Stomach (tissue), 8 donors: ENCODE measurements at regions not wholly inside any gene's neighbourhood (a gene's known extent, or its start where the extent isn't known, plus 50 kb on each side); places are given as distances from the start of the nearest gene placed in this dataset.

Experiments
- DNase-seq, 2 donors: peaks; one replicate each; pipeline versions ENCODE4 v3.0.0 to v3.0.0-alpha.2; 2013 to 2019
- H3K27ac ChIP-seq, 5 donors: fragments of 200-600 bp in 4 of 5; sonication (generic) in 4 of 5; one replicate each; pipeline ENCODE4 v1.5.1; 2013 to 2019; ENCODE audit warnings: mild to moderate bottlenecking in 1 of 5, moderate library complexity in 1 of 5
- H3K27me3 ChIP-seq, 3 donors: fragments of 200-600 bp; sonication (generic); one replicate each; pipeline ENCODE4 v1.5.1; 2017 to 2019; ENCODE audit warnings: mixed run types in 1 of 3
- H3K36me3 ChIP-seq, 4 donors: fragments of 200-600 bp; sonication (generic); 1 replicate in 3 of 4; 2 replicates in 1 of 4; pipeline ENCODE4 v1.5.1; 2016 to 2019
- H3K4me1 ChIP-seq, 4 donors: fragments of 200-600 bp; sonication (generic); one replicate each; pipeline ENCODE4 v1.5.1; 2016 to 2019
- H3K4me3 ChIP-seq, 4 donors: fragments of 200-600 bp; sonication (generic) in 3 of 4; one replicate each; pipeline ENCODE4 v1.5.1; 2016 to 2019; ENCODE audit warnings: mild to moderate bottlenecking in 1 of 4
- H3K9me3 ChIP-seq, 4 donors: fragments of 200-600 bp; sonication (generic); one replicate each; pipeline ENCODE4 v1.5.1; 2016 to 2019
- CTCF ChIP-seq, 7 experiments: fragments of 450-650 bp in 4 of 7; fragments of 200-600 bp in 3 of 7; sonication (generic) in 3 of 7; IDR thresholded peaks; one replicate each; pipeline ENCODE4 v1.5.1; 2016 to 2019; ENCODE audit warnings: antibody characterized with exemption in 7 of 7, control low read depth in 2 of 7, mild to moderate bottlenecking in 1 of 7
- EP300 ChIP-seq: sonication (generic); formaldehyde crosslinking; IDR thresholded peaks from one replicate; pipeline ENCODE4 v1.6.1; 2017; ENCODE audit warnings: antibody characterized with exemption
- POLR2A ChIP-seq, 4 donors: fragments of 450-650 bp; IDR thresholded peaks; one replicate each; pipeline ENCODE4 v1.6.1; 2016; ENCODE audit warnings: antibody characterized with exemption in 4 of 4, control low read depth in 2 of 4, mild to moderate bottlenecking in 1 of 4, moderate library complexity in 1 of 4
- POLR2AphosphoS5 ChIP-seq, 3 donors: sonication (generic); formaldehyde crosslinking; IDR thresholded peaks; one replicate each; pipeline ENCODE4 v1.6.1; 2016; ENCODE audit warnings: antibody characterized with exemption in 3 of 3
- WGBS, 5 donors: extraction: QIAGEN DNeasy Blood & Tissue Kit in 3 of 5; methylation state at CpG; one replicate each; pipeline versions ENCODE4 v1.1.5 to v1.1.7; 2013 to 2018; 5-methylcytosine and 5-hydroxymethylcytosine counted together
- intact Hi-C: fragments of 100-400 bp; cut with DNase I; formaldehyde crosslinking; loops from one replicate; pipeline ENCODE4 v1.15.1; 2023; ENCODE audit warnings: low total_unique reads
- donor health status: healthy with polysubstance abuse.
- donor health status: Bipolar disorder and iron deficiency.
- donor health status: healthy.

GRCh38 chr10:8531116-8531515 lies 476.6 kb downstream of the GATA3 start:
- 86 to 91% (median 88%) methylated on average over 8 of the region's 8 CpGs for WGBS, 5 donors
- no peaks in the 10 kb centered on the region for H3K4me1 ChIP-seq
- H3K27ac ChIP-seq, result no peak overlapping the region
- H3K9me3 ChIP-seq, result peaks cover 0 to 7% (median 3%) of the 10 kb centered on the region in 4 donors
- intact Hi-C loops, result no loop called here
- no peak overlapping the region for H3K4me3 ChIP-seq
- DNase-seq, result no peak
- TF ChIP-seq POLR2A (IDR thresholded peaks at IDR 0.05) (no peak), CTCF (IDR thresholded peaks at IDR 0.05) (no peak), POLR2AphosphoS5 (IDR thresholded peaks at IDR 0.05) (no peak), EP300 (no peak)
- no peaks in the 10 kb centered on the region for H3K27me3 ChIP-seq
- H3K36me3 ChIP-seq, result no peaks in the 10 kb centered on the region

GRCh38 chr10:8532647-8533046 lies 478.2 kb downstream of the GATA3 start:
- no peak for TF ChIP-seq POLR2AphosphoS5 (IDR thresholded peaks at IDR 0.05)
- no peak for TF ChIP-seq CTCF (IDR thresholded peaks at IDR 0.05)
- no peak for TF ChIP-seq EP300
- no peak for TF ChIP-seq POLR2A (IDR thresholded peaks at IDR 0.05)
- no peaks in the 10 kb centered on the region for H3K4me1 ChIP-seq
- no peak overlapping the region for H3K27ac ChIP-seq
- H3K4me3 ChIP-seq, result no peak overlapping the region
- intact Hi-C loops, result no loop called here
- H3K27me3 ChIP-seq, result no peaks in the 10 kb centered on the region
- H3K9me3 ChIP-seq, result peaks cover 0 to 4% (median 0%) of the 10 kb centered on the region in 4 donors
- no peak for DNase-seq
- H3K36me3 ChIP-seq, result no peaks in the 10 kb centered on the region

- no peaks in the 10 kb centered on the region for H3K4me1 ChIP-seq
- no peak for DNase-seq
- H3K4me3 ChIP-seq, result no peak overlapping the region
- WGBS, 5 donors, result 69 to 85% (median 77%) methylated on average over 12 of the region's 12 CpGs
- TF ChIP-seq POLR2AphosphoS5 (IDR thresholded peaks at IDR 0.05) (no peak), POLR2A (IDR thresholded peaks at IDR 0.05) (no peak)
- H3K9me3 ChIP-seq, result no peaks in the 10 kb centered on the region
- no peak overlapping the region for H3K27ac ChIP-seq
- intact Hi-C loops, result no loop called here
- no peaks in the 10 kb centered on the region for H3K27me3 ChIP-seq
- no peaks in the 10 kb centered on the region for H3K36me3 ChIP-seq
These were observed 479.0 kb downstream of the GATA3 start for GRCh38 chr10:8533462-8533861.

- TF ChIP-seq POLR2AphosphoS5 (IDR thresholded peaks at IDR 0.05), result no peak
- TF ChIP-seq POLR2A (IDR thresholded peaks at IDR 0.05), result no peak
- no peak for TF ChIP-seq EP300
- no peak for TF ChIP-seq CTCF (IDR thresholded peaks at IDR 0.05)
- intact Hi-C loops, result no loop called here
- WGBS, 5 donors, result 40 to 54% (median 52%) methylated on average over 6 of the region's 6 CpGs
These were observed 479.6 kb downstream of the GATA3 start for GRCh38 chr10:8534096-8534495.

GRCh38 chr10:8534891-8535290 lies 480.4 kb downstream of the GATA3 start:
- TF ChIP-seq POLR2A (IDR thresholded peaks at IDR 0.05) (no peak), POLR2AphosphoS5 (IDR thresholded peaks at IDR 0.05) (no peak)

More at GRCh38 chr10:8534096-8534495, 479.6 kb downstream of the GATA3 start:
- Histone ChIP-seq H3K4me1 (no peaks in the 10 kb centered on the region), H3K9me3 (peaks cover 0 to under 1% (median 0%) of the 10 kb centered on the region in 4 donors), H3K27ac (no peak overlapping the region), H3K36me3 (no peaks in the 10 kb centered on the region), H3K27me3 (no peaks in the 10 kb centered on the region), H3K4me3 (no peak overlapping the region)
- DNase-seq, result peak in 1 of 2 donors; percentile 6

More at GRCh38 chr10:8534891-8535290, 480.4 kb downstream of the GATA3 start:
- no peak overlapping the region for H3K4me3 ChIP-seq
- no peak overlapping the region for H3K27ac ChIP-seq
- no peaks in the 10 kb centered on the region for H3K4me1 ChIP-seq
- H3K36me3 ChIP-seq, result no peaks in the 10 kb centered on the region
- peaks cover 0 to 8% (median 3%) of the 10 kb centered on the region in 4 donors for H3K9me3 ChIP-seq
- 63 to 75% (median 66%) methylated on average over 4 of the region's 4 CpGs for WGBS, 5 donors
- intact Hi-C loops, result no loop called here
- no peak for DNase-seq
- no peaks in the 10 kb centered on the region for H3K27me3 ChIP-seq
